Ovary (tissue), 7 donors: ENCODE measurements at regions not wholly inside any gene's neighbourhood (a gene's known extent, or its start where the extent isn't known, plus 50 kb on each side); places are given as distances from the start of the nearest gene placed in this dataset.

Experiments
- DNase-seq, 5 donors: peaks; one replicate each; pipeline ENCODE4 v3.0.0-alpha.2; 2019 to 2020
- H3K27ac ChIP-seq, 2 donors: fragments of 200-600 bp; one replicate each; pipeline versions ENCODE4 v1.5.1 to v1.8.0; 2019 to 2022
- H3K27me3 ChIP-seq: fragments of 200-600 bp; one replicate; pipeline ENCODE4 v1.8.0; 2022
- H3K36me3 ChIP-seq: fragments of 200-600 bp; sonication (generic); one replicate; pipeline ENCODE4 v1.5.1; 2019
- H3K4me1 ChIP-seq: one replicate; pipeline ENCODE4 v1.8.1; 2013; ENCODE audit warnings: mild to moderate bottlenecking, moderate library complexity; ENCODE audit not compliant: insufficient read depth
- H3K4me3 ChIP-seq: fragments of 200-600 bp; sonication (generic); one replicate; pipeline ENCODE4 v1.5.1; 2017
- H3K9me3 ChIP-seq, 2 donors: fragments of 200-600 bp in 1 of 2; sonication (generic) in 1 of 2; one replicate each; pipeline versions ENCODE4 v1.5.1 to v1.8.1; 2013 to 2019; ENCODE audit warnings: mild to moderate bottlenecking in 1 of 2, moderate library complexity in 1 of 2
- EP300 ChIP-seq: sonication (generic); formaldehyde crosslinking; IDR thresholded peaks from one replicate; pipeline ENCODE4 v1.6.1; 2017; ENCODE audit warnings: antibody characterized with exemption
- POLR2A ChIP-seq: fragments of 450-650 bp; IDR thresholded peaks from one replicate; pipeline ENCODE4 v1.6.1; 2017; ENCODE audit warnings: antibody characterized with exemption, mild to moderate bottlenecking, moderate library complexity
- WGBS, 3 donors: extraction: QIAGEN DNeasy Blood & Tissue Kit in 1 of 3; methylation state at CpG; one replicate each; pipeline versions ENCODE4 v1.1.5 to v1.1.7; 2013 to 2017; 5-methylcytosine and 5-hydroxymethylcytosine counted together
- intact Hi-C, 4 donors: fragments of 100-400 bp; cut with DNase I; formaldehyde crosslinking; loops; one replicate each; pipeline versions ENCODE4 v1.11.0 to v1.15.1; 2022 to 2023
- TF ChIP-seq, protein P1 (sequence below), 3 donors: fragments of 450-650 bp in 2 of 3; fragments of 200-600 bp in 1 of 3; IDR thresholded peaks; one replicate each; pipeline versions ENCODE4 v1.5.1 to v1.8.0; 2016 to 2022; ENCODE audit warnings: antibody characterized with exemption in 3 of 3, mild to moderate bottlenecking in 1 of 3
- donor health status: DM: no; HTN: no; CAD: no; lungs with moderate emphysema.
- donor health status: DM: no; HTN: no; CAD: no.
- donor health status: Bipolar disorder and iron deficiency.
- donor health status: DM: no; HTN: no; CAD: no.
- donor health status: DM: yes; HTN: yes; CAD: no.

DNA sequence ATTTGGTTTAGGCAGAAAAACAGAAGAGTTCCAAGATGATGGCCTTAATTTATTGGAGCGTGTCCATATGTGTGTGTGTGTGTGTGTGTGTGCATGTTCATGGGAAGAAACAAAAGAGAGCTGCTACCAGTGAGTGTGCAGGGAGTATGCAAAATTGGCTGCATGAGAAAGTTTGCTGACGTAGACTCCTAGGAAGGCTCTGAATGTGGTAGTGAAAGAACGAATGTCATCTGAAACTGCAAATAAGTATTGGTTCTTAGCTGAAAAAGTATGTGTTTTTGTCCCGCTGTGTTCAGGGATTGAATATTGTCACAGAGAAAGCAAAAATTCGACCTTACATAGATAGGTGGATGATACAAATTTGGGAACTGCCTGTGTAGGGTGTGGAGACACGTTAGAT lies 542.6 kb upstream of the COX7C start:
- Histone ChIP-seq H3K27me3 (no peaks in the 10 kb centered on the region), H3K36me3 (no peaks in the 10 kb centered on the region), H3K9me3 (no peaks in the 10 kb centered on the region), H3K4me1 (no peaks in the 10 kb centered on the region), H3K4me3 (no peak overlapping the region), H3K27ac (no peak overlapping the region)
- WGBS, 3 donors = 80 to 85% (median 82%) methylated on average over 6 of the region's 6 CpGs
- no peak for TF ChIP-seq EP300
- no peak for TF ChIP-seq POLR2A
- TF ChIP-seq, protein P1, sequence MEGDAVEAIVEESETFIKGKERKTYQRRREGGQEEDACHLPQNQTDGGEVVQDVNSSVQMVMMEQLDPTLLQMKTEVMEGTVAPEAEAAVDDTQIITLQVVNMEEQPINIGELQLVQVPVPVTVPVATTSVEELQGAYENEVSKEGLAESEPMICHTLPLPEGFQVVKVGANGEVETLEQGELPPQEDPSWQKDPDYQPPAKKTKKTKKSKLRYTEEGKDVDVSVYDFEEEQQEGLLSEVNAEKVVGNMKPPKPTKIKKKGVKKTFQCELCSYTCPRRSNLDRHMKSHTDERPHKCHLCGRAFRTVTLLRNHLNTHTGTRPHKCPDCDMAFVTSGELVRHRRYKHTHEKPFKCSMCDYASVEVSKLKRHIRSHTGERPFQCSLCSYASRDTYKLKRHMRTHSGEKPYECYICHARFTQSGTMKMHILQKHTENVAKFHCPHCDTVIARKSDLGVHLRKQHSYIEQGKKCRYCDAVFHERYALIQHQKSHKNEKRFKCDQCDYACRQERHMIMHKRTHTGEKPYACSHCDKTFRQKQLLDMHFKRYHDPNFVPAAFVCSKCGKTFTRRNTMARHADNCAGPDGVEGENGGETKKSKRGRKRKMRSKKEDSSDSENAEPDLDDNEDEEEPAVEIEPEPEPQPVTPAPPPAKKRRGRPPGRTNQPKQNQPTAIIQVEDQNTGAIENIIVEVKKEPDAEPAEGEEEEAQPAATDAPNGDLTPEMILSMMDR (IDR thresholded peaks at IDR 0.05) = no peak
- DNase-seq = no peak
- intact Hi-C loops = no loop called here

DNA sequence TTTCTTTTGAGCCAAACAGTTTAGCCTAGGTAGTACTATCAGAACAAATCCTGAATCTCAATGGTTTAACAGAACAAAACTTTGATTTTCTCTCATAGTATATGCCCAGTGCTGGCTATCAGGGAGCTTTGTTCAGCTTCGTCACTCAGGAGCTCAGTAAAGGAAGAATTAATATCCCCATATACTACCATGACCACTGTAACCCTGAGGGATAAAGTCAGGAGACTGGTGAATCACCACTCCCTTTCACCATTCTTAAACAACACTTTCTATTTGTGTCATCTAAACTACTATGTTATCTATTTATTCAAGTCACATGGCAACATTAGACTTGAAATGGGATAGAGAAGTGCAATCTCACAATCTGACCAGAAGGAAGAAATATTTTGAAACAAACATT lies 522.6 kb upstream of the COX7C start:
- H3K36me3 ChIP-seq = no peaks in the 10 kb centered on the region
- WGBS, 3 donors = 83 to 90% (median 89%) methylated on average over 1 of the region's 1 CpG
- no peak for DNase-seq
- intact Hi-C loops = no loop called here
- H3K9me3 ChIP-seq = no peaks in the 10 kb centered on the region
- H3K27ac ChIP-seq = no peak overlapping the region
- TF ChIP-seq, protein P1 (IDR thresholded peaks at IDR 0.05) = no peak
- TF ChIP-seq EP300 (no peak), POLR2A (no peak)
- H3K4me1 ChIP-seq = no peaks in the 10 kb centered on the region
- H3K4me3 ChIP-seq = no peak overlapping the region
- H3K27me3 ChIP-seq = no peaks in the 10 kb centered on the region

DNA sequence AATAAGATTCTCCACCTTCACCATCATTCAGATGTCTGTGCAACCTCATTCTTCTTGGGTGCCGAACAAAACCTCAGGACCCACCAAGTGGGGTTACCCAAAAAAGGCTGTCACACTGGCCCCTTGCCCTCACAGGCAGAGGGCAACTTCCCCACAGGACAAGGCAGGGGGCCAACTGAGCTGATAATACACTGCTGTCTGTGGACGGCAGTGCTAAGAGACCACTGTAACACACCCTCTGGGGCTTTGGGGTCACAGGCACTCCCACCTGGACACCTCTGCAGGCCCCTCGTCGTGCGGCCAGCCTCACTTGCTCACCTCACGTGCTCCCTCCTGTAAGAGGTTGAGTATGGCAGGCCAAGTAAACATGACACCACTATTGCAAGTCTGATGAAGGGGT lies 515.8 kb upstream of the COX7C start:
- H3K27ac ChIP-seq = no peak overlapping the region
- no peaks in the 10 kb centered on the region for H3K4me1 ChIP-seq
- intact Hi-C loops = no loop called here
- no peaks in the 10 kb centered on the region for H3K27me3 ChIP-seq
- no peak overlapping the region for H3K4me3 ChIP-seq
- no peak for DNase-seq
- 90 to 93% (median 91%) methylated on average over 6 of the region's 6 CpGs for whole genome bisulfite sequencing, 3 donors
- no peak for TF ChIP-seq POLR2A
- TF ChIP-seq EP300 = no peak
- no peaks in the 10 kb centered on the region for H3K9me3 ChIP-seq
- H3K36me3 ChIP-seq = no peaks in the 10 kb centered on the region

DNA sequence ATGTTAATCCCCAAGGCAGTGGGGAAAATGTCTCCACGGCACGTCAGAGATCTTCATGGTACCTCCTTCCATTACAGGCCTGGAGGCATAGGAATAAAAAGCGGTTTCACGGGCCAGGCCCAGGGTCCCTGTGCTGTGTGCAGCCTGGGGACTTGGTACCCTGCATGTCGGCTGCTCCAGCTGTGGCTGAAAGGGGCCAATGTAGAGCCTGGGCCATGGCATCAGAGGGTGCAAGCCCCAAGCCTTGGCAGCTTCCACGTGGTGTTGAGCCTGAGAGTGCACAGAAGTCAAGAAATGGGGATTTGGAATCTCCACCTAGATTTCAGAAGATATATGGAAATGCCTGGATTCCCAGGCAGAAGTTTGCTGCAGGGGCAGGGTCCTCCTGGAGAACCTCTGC lies 508.9 kb upstream of the COX7C start:
- Histone ChIP-seq H3K27me3 (no peaks in the 10 kb centered on the region), H3K27ac (no peak overlapping the region), H3K4me1 (no peaks in the 10 kb centered on the region), H3K9me3 (no peaks in the 10 kb centered on the region), H3K36me3 (no peaks in the 10 kb centered on the region), H3K4me3 (no peak overlapping the region)
- no peak for DNase-seq
- 90% methylated on average over 6 of the region's 6 CpGs for WGBS, 3 donors
- TF ChIP-seq, protein P1 (IDR thresholded peaks at IDR 0.05) = no peak
- TF ChIP-seq POLR2A (no peak), EP300 (no peak)
- intact Hi-C loops = no loop called here

DNA sequence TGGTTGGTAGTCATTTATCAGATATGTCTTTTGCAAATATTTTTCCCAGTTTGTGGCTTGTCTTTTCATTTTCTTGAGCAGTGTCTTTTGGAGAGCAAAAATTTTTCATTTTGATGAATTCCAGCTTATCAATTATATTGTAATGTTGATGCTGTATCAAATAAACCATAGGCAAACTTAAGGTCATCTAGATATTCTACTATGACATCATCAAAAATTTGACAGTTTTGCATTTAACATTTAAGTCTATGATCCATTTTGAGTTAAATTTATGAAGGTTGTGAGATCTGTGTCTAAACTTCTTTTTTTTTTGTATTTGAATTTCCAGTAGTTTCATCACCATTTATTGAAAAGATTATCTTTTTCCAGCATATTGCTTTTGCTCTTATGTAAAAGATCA lies 505.5 kb upstream of the COX7C start:
- Histone ChIP-seq H3K27ac (no peak overlapping the region), H3K4me1 (no peaks in the 10 kb centered on the region), H3K36me3 (no peaks in the 10 kb centered on the region), H3K9me3 (no peaks in the 10 kb centered on the region), H3K27me3 (no peaks in the 10 kb centered on the region), H3K4me3 (no peak overlapping the region)
- no peak for DNase-seq
- intact Hi-C loops = no loop called here
- TF ChIP-seq EP300 (no peak), POLR2A (no peak)
- TF ChIP-seq, protein P1 (IDR thresholded peaks at IDR 0.05) = no peak
